Stimulated activated CD8-positive, alpha-beta memory T cell treated with anti-CD3 and anti-CD28 coated beads, Interleukin-4, amount 100 ng/mL, for 1 hour (primary cell): ENCODE measurements at regions not wholly inside any gene's neighbourhood (a gene's known extent, or its start where the extent isn't known, plus 50 kb on each side); places are given as distances from the start of the nearest gene placed in this dataset.
"Not testable (repeated sequence)": the region's sequence is repeated elsewhere in the genome, so short reads cannot be mapped to it uniquely, and the experiment has no call there.

ENCODE experiments used
- DNase-seq, 2 donors: peaks; one replicate each; pipeline ENCODE4 v3.0.0-alpha.2; 2020; ENCODE audit warnings: low read depth in 2 of 2, low spot score in 1 of 2

DNA sequence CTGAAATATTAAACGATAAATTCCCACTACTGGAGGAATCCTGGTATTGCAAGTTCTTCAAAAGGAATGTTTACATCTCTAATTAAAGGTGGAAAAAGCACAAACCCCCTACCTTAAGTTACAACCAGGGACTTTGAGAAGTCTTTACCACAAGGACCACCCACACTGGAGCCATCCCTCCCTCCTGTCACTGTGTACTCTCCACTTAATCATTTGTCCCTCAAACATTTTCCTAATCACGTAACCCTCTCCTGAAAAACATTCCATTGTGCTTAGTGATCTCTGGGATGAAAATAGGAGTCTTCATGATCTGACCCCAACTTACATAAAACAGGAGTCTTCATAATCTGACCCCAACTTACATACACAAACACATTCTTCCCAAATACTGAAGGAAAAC is 85.7 kb downstream of the SUCLG1 start:
- DNase-seq: no peak

- no peak for DNase-seq
Observed at GRCh38 chr2:84362541-84362940, 96.5 kb downstream of the SUCLG1 start.

GRCh38 chr2:84338069-84338468 is 121.0 kb downstream of the SUCLG1 start:
- DNase-seq: no peak

GRCh38 chr2:84327645-84328249 is 131.3 kb downstream of the SUCLG1 start:
- DNase-seq: no peak

DNA sequence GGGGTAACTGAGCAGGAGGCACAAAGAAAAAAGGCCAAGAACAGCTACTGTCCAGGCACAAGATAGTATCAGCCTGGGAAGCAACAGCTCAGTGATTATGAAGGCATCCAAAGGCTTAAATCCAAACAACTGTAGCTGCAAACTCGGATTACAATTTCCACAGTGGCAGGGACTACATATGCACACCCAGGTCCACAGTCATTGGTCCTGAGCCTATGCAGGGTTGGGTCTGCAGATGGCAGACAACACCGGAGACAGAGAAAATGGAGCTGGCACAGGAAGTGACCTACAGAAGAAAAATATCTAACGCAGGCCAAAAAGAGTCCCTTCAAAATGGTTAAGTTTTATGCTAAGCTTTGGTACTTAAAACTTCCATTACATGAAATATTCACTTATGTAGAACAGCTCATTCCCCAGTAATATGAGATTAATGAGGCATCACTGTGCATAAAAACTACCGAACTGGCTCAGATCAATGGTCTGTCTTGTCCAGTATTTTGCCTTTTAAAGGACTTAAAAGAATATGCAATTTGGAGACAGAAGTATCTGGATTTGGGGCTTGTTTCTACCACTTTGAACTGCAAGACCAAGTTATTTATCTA is 132.1 kb downstream of the SUCLG1 start:
- DNase-seq: no peak

DNA sequence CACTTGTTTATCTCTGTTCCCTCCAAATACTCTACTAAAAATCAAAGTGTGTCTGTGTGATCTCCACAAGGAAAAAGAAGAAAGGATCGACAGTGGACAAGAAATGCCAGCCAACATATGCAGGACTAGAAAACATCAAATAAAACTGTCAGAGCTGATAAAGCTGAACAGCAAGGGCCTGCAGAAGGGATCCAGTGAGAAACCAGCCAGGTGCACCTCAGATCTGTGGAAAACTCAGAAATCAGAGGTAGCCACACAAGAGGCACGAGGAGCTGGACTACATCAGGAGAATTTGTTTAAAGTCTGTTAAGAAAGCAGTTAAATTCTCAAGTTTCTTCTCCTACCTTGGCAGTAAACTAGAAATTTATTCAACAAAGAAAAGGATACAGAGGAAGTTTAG is 135.2 kb downstream of the SUCLG1 start:
- DNase-seq: no peak

- no peak for DNase-seq
Observed at GRCh38 chr2:84320940-84321339, 138.1 kb downstream of the SUCLG1 start.

DNA sequence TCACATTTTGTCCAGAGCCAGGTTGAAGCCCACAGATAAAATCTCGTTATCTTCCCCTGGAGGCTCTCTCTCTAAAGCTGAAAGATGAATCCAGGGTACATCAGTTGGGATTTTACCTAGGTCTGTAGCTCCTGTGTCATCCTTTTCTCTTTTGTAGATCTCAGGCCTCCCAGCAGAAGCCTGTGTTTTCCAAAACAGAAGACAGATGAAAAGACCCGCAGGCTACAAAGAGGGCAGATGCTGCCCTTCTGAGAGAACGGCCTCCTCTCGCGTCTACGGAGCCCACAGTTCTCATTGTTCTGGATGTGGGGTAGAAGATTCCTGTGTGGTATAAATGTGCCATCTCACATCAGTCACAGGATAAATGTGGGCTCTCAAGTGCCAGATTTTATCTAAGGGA is 139.5 kb downstream of the SUCLG1 start:
- DNase-seq: no peak

- no peak for DNase-seq
Observed at GRCh38 chr2:84317135-84317534, 141.9 kb downstream of the SUCLG1 start.

DNA sequence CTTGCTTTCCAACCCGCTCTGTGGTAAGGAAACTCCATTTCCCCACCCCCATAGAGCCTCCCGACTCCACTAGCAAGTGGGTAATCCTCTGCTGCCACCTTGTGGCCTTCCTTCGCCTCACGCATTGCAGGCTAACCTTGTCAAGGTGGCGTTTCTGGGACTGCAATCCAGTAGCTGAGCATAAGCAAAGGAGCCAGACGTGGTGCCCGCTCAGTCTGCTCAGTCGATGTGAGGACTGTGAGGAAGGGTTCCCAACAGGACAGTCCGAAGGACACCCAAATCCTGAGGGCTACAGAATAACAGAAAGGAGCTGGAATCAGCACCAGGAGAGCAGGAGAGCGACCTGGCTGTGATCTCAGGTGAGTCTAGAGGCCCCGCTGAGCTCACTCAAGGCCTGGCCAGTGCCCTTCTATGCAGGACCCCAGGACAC is 144.2 kb downstream of the SUCLG1 start:
- DNase-seq: peak; percentile 27 to 47

DNA sequence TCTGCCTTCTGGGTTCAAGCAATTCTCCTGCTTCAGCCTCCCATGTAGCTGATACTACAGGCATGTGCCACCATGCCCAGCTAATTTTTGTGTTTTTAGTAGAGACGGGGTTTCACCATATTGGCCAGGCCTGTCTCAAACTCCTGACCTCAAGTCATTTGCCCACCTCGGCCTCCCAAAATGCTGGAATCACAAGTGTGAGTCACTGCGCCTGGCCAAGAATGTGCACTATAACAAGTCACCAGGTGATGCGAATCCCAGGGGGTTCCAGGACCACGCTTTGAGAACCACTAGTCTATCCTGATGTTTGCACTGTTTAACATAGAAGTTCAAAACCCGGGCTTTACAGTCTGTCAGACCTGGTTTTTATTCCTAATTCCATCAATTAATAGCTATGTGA is 144.8 kb downstream of the SUCLG1 start:
- DNase-seq: no peak

DNA sequence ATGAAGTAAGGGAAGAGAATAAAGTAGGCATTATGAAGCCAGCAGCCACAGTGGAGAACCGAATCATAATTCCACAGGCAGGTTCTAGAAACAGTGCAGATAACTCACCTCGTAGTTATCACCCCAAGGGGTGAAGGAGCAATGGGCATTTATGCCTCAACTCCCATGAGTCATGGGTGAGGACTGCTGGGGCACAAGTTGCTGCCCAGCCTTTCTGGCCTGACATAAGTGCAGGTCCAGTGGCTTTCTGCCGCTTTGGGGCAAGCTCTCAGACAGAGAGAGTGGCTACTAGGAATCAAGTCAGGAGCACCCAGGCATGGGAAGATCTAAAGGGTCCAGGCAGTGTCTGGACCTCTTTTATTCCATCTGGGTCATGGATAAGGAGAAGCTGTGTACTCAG is 149.8 kb downstream of the SUCLG1 start:
- no peak for DNase-seq

DNA sequence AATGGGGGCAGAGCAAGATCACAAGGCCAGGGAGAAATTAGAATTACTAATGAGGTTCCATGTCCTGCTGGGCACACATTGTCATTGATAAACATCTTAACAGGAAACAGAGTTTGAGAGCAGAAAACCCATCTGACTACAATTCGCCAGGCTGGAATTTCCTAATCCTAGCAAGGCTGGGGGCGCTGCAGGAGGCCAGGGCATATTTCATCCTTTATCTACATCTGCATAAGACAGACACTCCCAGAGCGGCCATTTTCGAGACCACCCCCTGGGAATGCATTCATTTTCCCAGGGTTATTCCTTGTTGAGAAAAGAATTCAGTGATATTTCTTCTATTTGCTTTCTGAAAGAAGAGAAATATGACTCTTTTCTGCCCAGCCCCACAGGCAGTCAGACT is 152.7 kb downstream of the SUCLG1 start:
- DNase-seq: no peak

- DNase-seq: no peak
Observed at GRCh38 chr2:84302513-84303412, 156.3 kb downstream of the SUCLG1 start.

- no peak for DNase-seq
Observed at GRCh38 chr2:84301717-84302116, 157.4 kb downstream of the SUCLG1 start.

DNA sequence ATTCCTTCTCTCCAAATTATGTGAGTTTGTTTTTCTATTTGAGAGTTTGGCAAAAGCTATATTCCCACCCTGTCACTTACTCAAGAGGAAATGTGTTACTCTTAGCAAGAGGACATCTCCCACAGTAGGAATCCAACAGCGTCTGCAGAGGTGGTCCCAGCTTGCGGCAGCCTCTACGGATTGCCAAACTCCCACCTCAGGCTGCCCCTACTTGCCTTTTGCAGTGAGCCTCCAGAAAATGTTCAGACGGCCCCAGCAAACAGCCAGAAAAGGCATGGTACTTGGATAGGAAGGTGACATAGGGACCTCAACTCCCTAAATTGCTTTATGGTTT is 158.4 kb downstream of the SUCLG1 start:
- DNase-seq: no peak

DNA sequence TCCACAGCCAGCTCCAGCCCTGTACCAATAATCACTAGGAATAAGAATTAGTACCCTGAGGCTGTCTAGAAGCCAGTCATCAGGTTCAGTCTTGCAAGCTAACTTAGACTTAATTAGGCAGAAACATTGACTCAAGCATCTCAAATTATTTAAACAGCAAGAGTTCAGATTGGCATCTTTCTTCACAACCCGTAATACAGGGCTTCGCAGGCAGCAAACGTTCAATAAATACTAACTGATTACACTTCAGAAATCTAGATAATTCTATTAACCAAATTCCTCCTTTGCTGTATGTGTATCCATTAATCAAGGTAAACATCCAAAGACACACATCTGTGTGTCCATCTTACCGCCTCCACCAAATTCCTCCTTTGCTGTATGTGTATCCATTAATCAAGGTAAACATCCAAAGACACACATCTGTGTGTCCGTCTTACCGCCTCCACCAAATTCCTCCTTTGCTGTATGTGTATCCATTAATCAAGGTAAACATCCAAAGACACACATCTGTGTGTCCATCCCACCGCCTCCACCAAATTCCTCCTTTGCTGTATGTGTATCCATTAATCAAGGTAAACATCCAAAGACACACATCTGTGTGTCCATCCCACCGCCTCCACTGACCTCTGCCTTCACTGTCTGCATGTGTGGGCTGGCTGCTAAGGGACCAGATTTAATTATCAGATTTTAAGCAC is 158.9 kb downstream of the SUCLG1 start:
- not testable (repeated sequence) for DNase-seq

DNA sequence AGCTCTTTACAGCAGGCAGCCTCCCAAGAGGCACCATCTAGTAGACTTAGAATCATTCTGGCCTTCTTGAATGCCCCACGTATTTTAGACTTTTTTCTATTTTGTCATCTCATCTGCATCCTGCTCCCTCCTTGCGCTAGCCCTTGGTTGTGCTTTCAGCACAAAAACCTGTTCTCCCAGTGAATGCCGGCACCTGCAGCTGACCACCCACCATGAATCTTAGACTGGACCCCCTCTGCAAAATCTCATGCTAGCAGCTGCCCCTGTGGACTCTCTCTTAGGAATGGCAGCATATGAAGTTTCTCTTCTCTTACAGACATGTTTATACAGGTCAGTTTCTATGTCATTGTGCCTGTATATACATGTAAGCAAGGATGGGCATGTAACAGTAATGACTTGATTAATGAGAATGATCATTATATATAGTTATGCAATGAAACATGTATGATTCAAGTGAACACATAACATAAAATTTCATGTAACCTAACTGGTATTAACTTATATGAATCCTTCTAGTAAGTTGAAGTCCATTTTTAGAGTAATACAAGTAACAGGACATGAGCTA is 159.8 kb downstream of the SUCLG1 start:
- DNase-seq: no peak

GRCh38 chr2:84297155-84297554 is 161.9 kb downstream of the SUCLG1 start:
- no peak for DNase-seq

- no peak for DNase-seq
Observed at GRCh38 chr2:84293791-84294380, 165.2 kb downstream of the SUCLG1 start.

DNA sequence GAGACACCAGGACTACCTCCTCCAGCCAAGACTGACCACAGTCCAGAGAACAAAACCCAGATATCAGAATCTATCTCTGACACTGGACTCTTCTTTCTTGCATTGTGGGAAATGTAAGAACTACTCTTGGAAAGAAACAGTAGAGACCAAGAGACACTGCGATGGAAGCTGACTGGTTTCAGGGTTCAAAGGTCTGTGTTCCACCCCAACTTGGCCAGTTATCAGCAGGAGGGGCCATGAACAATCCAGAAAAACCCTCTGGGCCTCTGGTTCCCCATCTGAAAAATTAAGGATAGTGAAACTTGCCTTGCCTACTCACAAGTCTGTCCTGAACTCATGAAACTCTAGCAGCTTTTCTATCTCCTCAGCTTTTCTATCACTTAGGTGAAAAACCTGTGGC is 166.5 kb downstream of the SUCLG1 start:
- no peak for DNase-seq
